ENCODE measurements at regions not wholly inside any gene's neighbourhood (a gene's known extent, or its start where the extent isn't known, plus 50 kb on each side); places are given as distances from the start of the nearest gene placed in this dataset.

GRCh38 chr6:115668211-115668610 is 392.5 kb downstream of the FRK start:
- DNase-seq (no peak), ATAC-seq (no peak)
- no peaks in the 10 kb centered on the region for H3K36me3 Mint-ChIP-seq (ENCODE audit: insufficient read depth)
- no peaks in the 10 kb centered on the region for H3K27me3 Mint-ChIP-seq (ENCODE audit: low read depth)
- H3K4me3 Mint-ChIP-seq = no peak overlapping the region
- peaks cover 2% of the 10 kb centered on the region for H3K9me3 Mint-ChIP-seq
- H3K4me1 Mint-ChIP-seq (ENCODE audit: low read depth) = no peaks in the 10 kb centered on the region

- no peaks in the 10 kb centered on the region for H3K4me1 Mint-ChIP-seq (ENCODE audit: low read depth)
- peaks cover 2% of the 10 kb centered on the region for H3K9me3 Mint-ChIP-seq
Measured at GRCh38 chr6:115667478-115668026, 393.1 kb downstream of the FRK start.

GRCh38 chr6:115666997-115667396 is 393.7 kb downstream of the FRK start:
- no peaks in the 10 kb centered on the region for H3K27me3 Mint-ChIP-seq (ENCODE audit: low read depth)
- peaks cover 2% of the 10 kb centered on the region for H3K9me3 Mint-ChIP-seq
- no peaks in the 10 kb centered on the region for H3K4me1 Mint-ChIP-seq (ENCODE audit: low read depth)
- no peaks in the 10 kb centered on the region for H3K36me3 Mint-ChIP-seq (ENCODE audit: insufficient read depth)
- no peak for DNase-seq
- H3K4me3 Mint-ChIP-seq = no peak overlapping the region
- ATAC-seq = no peak

More at GRCh38 chr6:115667478-115668026, 393.1 kb downstream of the FRK start:
- ATAC-seq (no peak), DNase-seq (no peak)
- Mint-ChIP-seq H3K27me3 (ENCODE audit: low read depth) (no peaks in the 10 kb centered on the region), H3K36me3 (ENCODE audit: insufficient read depth) (no peaks in the 10 kb centered on the region), H3K4me3 (no peak overlapping the region)

- no peak for ATAC-seq
Measured at GRCh38 chr6:115665310-115665709, 395.4 kb downstream of the FRK start.

DNA sequence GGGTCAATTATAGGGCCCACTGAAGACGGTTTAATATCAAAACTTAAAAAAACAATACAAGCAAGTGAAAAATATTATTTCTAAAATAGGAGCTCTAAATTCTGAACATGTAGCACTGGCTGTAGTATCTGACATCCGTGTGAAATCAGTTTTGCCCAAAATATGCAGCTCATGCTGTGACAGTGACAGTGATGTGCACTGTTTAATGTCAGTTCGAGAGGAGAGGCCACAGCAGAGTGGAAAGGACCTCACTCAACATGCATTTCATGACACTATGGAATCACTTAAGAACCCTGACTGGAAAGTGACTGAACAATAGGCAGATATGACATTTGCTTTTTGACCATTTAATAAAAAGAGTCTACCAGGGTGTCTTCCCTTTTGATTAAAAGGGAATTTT is 397.0 kb downstream of the FRK start:
- Mint-ChIP-seq H3K4me1 (ENCODE audit: low read depth) (no peaks in the 10 kb centered on the region), H3K27me3 (ENCODE audit: low read depth) (no peaks in the 10 kb centered on the region), H3K36me3 (ENCODE audit: insufficient read depth) (no peaks in the 10 kb centered on the region), H3K9me3 (peaks cover 11% of the 10 kb centered on the region), H3K4me3 (no peak overlapping the region)
- ATAC-seq = no peak
- DNase-seq = no peak

More at GRCh38 chr6:115665310-115665709, 395.4 kb downstream of the FRK start:
- Mint-ChIP-seq H3K4me1 (ENCODE audit: low read depth) (no peaks in the 10 kb centered on the region), H3K4me3 (no peak overlapping the region), H3K27me3 (ENCODE audit: low read depth) (no peaks in the 10 kb centered on the region), H3K9me3 (peaks cover 2% of the 10 kb centered on the region), H3K36me3 (ENCODE audit: insufficient read depth) (no peaks in the 10 kb centered on the region)
- DNase-seq = no peak

DNA sequence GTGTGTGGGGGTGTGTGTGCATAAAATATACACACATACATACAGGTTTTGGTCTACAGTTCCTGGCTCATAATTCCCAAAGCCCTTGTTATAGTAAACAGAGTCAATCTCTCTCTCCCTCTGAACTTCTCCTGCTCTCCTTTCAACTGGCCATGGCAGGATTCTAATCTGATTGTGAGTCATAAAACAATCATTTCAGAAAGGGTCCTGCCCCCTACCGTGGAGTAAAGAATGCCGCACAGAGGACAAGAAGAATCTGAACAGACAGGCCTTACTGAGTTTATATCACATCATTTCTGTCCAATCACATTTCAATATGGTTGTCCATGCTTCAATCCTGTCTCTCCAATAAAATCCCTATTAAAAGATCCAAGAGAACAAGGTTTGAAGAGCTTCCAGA is 416.9 kb downstream of the FRK start:
- ATAC-seq = no peak
- Mint-ChIP-seq H3K36me3 (ENCODE audit: insufficient read depth) (no peaks in the 10 kb centered on the region), H3K9me3 (peaks cover 9% of the 10 kb centered on the region), H3K4me3 (no peak overlapping the region), H3K4me1 (ENCODE audit: low read depth) (no peaks in the 10 kb centered on the region), H3K27me3 (ENCODE audit: low read depth) (no peaks in the 10 kb centered on the region)
- no peak for DNase-seq

DNA sequence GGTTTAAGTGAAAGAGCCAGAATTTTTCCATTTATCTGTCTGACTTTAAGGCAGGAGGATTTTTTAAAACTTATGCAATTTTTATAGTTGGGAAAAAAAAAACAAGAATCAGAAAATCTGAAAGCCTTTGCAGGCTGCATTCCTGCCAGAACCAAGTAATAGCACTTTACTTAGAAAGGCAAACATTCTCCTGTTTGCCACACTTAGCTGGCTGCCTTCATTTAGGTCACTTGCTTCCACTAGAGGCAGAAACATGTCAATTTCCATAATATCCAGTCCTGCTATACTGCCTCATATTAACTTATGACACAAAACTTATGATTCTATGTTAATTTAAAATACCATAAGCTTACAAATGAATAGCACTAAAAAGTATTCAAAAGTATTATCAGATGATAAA is 425.8 kb downstream of the FRK start:
- Mint-ChIP-seq H3K36me3 (ENCODE audit: insufficient read depth) (no peaks in the 10 kb centered on the region), H3K4me3 (no peak overlapping the region), H3K27me3 (ENCODE audit: low read depth) (no peaks in the 10 kb centered on the region), H3K4me1 (ENCODE audit: low read depth) (no peaks in the 10 kb centered on the region), H3K9me3 (peaks cover 8% of the 10 kb centered on the region)
- DNase-seq (no peak), ATAC-seq (no peak)

- Mint-ChIP-seq H3K9me3 (peaks cover 8% of the 10 kb centered on the region), H3K27me3 (ENCODE audit: low read depth) (no peaks in the 10 kb centered on the region), H3K4me1 (ENCODE audit: low read depth) (no peaks in the 10 kb centered on the region), H3K36me3 (ENCODE audit: insufficient read depth) (no peaks in the 10 kb centered on the region), H3K4me3 (no peak overlapping the region)
- DNase-seq = no peak
- no peak for ATAC-seq
Measured at GRCh38 chr6:115634131-115634530, 426.6 kb downstream of the FRK start.

DNA sequence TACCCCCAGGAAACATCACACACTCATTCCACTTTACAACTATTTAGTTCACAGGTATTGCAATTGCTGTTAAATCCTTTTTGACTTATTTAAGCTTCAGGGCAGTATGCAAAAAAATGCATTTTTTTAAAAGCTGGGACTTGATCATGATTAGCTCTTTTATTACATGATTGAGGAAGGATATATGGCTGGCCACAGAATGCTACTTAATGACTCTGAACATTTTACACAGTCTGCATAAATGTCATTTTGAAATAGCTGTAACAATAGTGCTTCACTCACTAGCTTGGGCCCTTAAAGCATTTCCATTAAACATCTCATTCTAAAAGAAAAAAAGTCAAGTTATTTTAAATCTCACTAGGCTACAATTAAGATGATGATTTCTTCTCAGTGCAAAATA is 429.7 kb downstream of the FRK start:
- DNase-seq = no peak
- Mint-ChIP-seq H3K4me1 (ENCODE audit: low read depth) (no peaks in the 10 kb centered on the region), H3K36me3 (ENCODE audit: insufficient read depth) (no peaks in the 10 kb centered on the region)

DNA sequence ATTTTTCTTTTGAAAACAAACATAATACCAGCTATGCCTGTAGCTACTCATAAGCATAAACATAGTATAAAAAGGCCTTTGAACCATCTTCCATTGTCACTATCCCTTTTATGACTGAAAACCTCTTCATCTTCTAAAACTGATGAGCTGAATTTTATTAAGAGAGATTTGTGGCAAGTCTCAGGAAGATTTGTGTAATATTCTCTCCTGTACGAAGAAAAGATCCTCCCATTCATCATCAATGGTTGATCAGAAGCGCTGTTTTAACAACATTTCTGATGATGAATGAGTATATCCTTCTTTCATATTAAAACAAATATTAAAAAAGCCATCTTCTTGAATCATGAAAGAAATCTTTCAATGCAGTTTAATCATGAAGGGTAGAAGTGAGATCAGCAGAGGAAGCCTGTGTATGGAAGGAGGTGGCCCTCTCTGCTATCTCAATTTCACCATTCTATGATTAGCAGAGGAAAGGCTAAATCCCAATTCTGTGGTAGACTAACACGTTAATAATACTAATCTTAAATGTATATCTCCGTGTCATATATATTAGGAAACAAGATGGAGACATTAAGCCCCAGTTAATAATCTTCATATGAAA is 430.2 kb downstream of the FRK start:
- Mint-ChIP-seq H3K4me3 (no peak overlapping the region), H3K36me3 (ENCODE audit: insufficient read depth) (no peaks in the 10 kb centered on the region), H3K9me3 (no peaks in the 10 kb centered on the region), H3K4me1 (ENCODE audit: low read depth) (no peaks in the 10 kb centered on the region), H3K27me3 (ENCODE audit: low read depth) (no peaks in the 10 kb centered on the region)
- DNase-seq = no peak
- no peak for ATAC-seq

More for the DNA sequence above, 429.7 kb downstream of the FRK start:
- Mint-ChIP-seq H3K9me3 (no peaks in the 10 kb centered on the region), H3K27me3 (ENCODE audit: low read depth) (no peaks in the 10 kb centered on the region), H3K4me3 (no peak overlapping the region)
- no peak for ATAC-seq

DNA sequence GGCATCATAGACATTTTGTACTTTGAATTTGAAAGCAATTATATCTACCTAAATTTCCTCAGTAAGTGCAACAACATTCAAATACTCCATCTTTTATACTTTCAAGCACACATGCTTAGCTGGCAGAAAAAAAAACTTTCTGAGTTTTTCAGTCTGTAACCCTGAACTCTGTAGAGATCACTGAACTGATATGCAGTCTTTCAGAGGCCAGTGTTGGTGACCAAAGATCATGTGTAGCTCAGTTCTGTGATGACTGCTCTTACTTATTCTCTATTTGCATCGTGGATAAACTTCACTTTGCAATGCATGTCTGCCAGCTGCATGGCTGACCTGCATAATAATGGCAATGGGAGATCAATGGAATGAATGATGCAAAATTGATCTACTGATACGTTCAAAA is 431.3 kb downstream of the FRK start:
- DNase-seq (no peak), ATAC-seq (no peak)
- H3K9me3 Mint-ChIP-seq = no peaks in the 10 kb centered on the region
- H3K4me3 Mint-ChIP-seq = no peak overlapping the region
- H3K27me3 Mint-ChIP-seq (ENCODE audit: low read depth) = no peaks in the 10 kb centered on the region
- H3K36me3 Mint-ChIP-seq (ENCODE audit: insufficient read depth) = no peaks in the 10 kb centered on the region
- no peaks in the 10 kb centered on the region for H3K4me1 Mint-ChIP-seq (ENCODE audit: low read depth)

DNA sequence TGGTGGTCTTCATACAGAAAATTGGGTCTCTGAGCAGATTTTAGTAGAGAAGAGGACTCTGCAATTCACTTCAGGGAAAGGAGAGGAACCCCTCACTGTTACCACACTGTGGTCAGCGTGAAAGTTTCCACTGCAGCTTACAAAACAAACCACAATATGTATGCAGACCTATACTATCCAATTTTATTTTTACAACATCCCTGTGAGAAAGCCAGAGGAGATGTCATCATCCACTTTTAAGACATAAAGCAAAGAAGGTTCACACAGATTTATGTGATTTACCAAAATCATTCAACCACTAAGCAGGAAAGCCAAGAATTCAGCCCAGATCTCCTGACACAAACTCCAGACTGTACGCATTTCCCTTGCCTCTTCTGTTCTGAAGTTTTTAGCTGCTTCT is 442.4 kb downstream of the FRK start:
- peaks cover 3% of the 10 kb centered on the region for H3K9me3 Mint-ChIP-seq
- no peaks in the 10 kb centered on the region for H3K4me1 Mint-ChIP-seq (ENCODE audit: low read depth)
- no peak for DNase-seq

DNA sequence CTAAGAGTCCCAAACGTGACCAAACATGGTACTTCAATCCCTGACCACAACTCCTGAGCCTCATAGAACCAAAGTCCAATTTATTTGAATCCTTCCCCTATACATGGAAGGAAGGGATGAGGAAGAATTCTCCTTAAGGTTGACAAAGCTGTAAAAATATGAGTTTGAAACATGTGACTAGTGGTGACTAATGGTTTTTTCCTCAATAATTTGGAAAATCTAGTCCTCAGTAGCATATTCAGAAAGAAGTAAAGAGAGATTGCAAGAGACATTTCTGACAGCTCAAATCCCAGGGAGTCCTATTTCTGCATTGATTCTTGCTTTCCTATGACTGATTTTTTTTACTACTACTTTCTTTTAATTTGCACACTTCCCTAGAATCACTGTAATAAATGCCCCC is 443.7 kb downstream of the FRK start:
- no peaks in the 10 kb centered on the region for H3K4me1 Mint-ChIP-seq (ENCODE audit: low read depth)
- no peaks in the 10 kb centered on the region for H3K27me3 Mint-ChIP-seq (ENCODE audit: low read depth)

More for the DNA sequence above, 442.4 kb downstream of the FRK start:
- ATAC-seq = no peak
- no peaks in the 10 kb centered on the region for H3K36me3 Mint-ChIP-seq (ENCODE audit: insufficient read depth)
- no peak overlapping the region for H3K4me3 Mint-ChIP-seq
- H3K27me3 Mint-ChIP-seq (ENCODE audit: low read depth) = no peaks in the 10 kb centered on the region

DNA sequence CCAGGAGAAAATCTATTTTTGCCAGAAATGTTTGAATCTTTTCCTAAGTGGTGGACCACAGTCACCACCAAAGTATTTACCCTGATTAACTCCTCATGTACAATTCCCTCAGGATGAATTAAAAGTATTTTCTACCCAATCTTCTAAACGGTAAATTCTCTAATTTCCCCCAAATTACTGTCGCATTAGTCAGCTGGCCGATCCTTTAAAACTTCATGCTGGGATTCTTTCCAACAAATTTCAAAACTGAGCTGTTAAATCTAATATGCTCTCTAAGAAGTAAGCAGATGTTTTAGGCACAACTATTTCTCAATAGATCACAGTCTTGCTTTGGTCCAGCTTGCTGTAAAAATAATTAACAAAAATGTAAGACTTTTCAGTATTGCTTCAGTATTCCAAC is 447.2 kb downstream of the FRK start:
- DNase-seq (no peak), ATAC-seq (no peak)
- Mint-ChIP-seq H3K36me3 (ENCODE audit: insufficient read depth) (no peaks in the 10 kb centered on the region), H3K27me3 (ENCODE audit: low read depth) (no peaks in the 10 kb centered on the region), H3K9me3 (peaks cover under 1% of the 10 kb centered on the region), H3K4me3 (no peak overlapping the region), H3K4me1 (ENCODE audit: low read depth) (no peaks in the 10 kb centered on the region)

More for the DNA sequence above, 443.7 kb downstream of the FRK start:
- no peak overlapping the region for H3K4me3 Mint-ChIP-seq
- H3K9me3 Mint-ChIP-seq = peaks cover 3% of the 10 kb centered on the region
- ATAC-seq (no peak), DNase-seq (no peak)
- H3K36me3 Mint-ChIP-seq (ENCODE audit: insufficient read depth) = no peaks in the 10 kb centered on the region

GRCh38 chr6:115612796-115613479 is 447.8 kb downstream of the FRK start:
- Mint-ChIP-seq H3K36me3 (ENCODE audit: insufficient read depth) (no peaks in the 10 kb centered on the region), H3K4me1 (ENCODE audit: low read depth) (no peaks in the 10 kb centered on the region), H3K9me3 (no peaks in the 10 kb centered on the region), H3K4me3 (no peak overlapping the region), H3K27me3 (ENCODE audit: low read depth) (no peaks in the 10 kb centered on the region)
- no peak for DNase-seq
- no peak for ATAC-seq
